OCI-LY1 (cell line): ENCODE measurements at regions not wholly inside any gene's neighbourhood (a gene's known extent, or its start where the extent isn't known, plus 50 kb on each side); places are given as distances from the start of the nearest gene placed in this dataset.

Source experiments
- H2AFZ ChIP-seq: fragments of 200-600 bp; sonication (generic), shearing (Covaris generic); 2 replicates; pipeline ENCODE4 v1.6.0; 2014; ENCODE audit warnings: antibody characterized with exemption, mild to moderate bottlenecking, low read length
- H3F3A ChIP-seq: fragments of 200-600 bp; sonication (generic), shearing (Covaris generic); 2 replicates; pipeline ENCODE4 v1.6.0; 2014; ENCODE audit warnings: mild to moderate bottlenecking, antibody characterized with exemption, low read length, moderate library complexity; ENCODE audit not compliant: insufficient read depth
- H3K27ac ChIP-seq: fragments of 200-600 bp; sonication (generic); 2 replicates; pipeline ENCODE4 v1.5.1; 2014; ENCODE audit warnings: low read length, mixed run types, mild to moderate bottlenecking, low read depth; ENCODE audit not compliant: poor library complexity, severe bottlenecking
- H3K27me3 ChIP-seq: fragments of 200-600 bp; sonication (generic); 2 replicates; pipeline ENCODE4 v1.6.0; 2014; ENCODE audit warnings: antibody characterized with exemption, mild to moderate bottlenecking, low read length, moderate library complexity; ENCODE audit not compliant: insufficient read depth
- H3K36me3 ChIP-seq: fragments of 200-600 bp; sonication (generic); 2 replicates; pipeline ENCODE4 v1.6.1; 2014; ENCODE audit warnings: mild to moderate bottlenecking, antibody characterized with exemption, low read length, moderate library complexity, mixed read lengths; ENCODE audit not compliant: insufficient read depth
- H3K4me1 ChIP-seq: fragments of 200-600 bp; sonication (generic); 2 replicates; pipeline ENCODE4 v1.5.1; 2014; ENCODE audit warnings: mild to moderate bottlenecking, low read length, moderate library complexity; ENCODE audit not compliant: insufficient read depth, severe bottlenecking
- H3K4me2 ChIP-seq: fragments of 200-600 bp; sonication (generic), shearing (Covaris generic); 2 replicates; pipeline ENCODE4 v1.6.1; 2014; ENCODE audit warnings: low read length
- H3K4me3 ChIP-seq: fragments of 200-600 bp; sonication (generic); 2 replicates; pipeline ENCODE4 v1.5.1; 2014; ENCODE audit warnings: low read length, low read depth, mild to moderate bottlenecking, mixed read lengths; ENCODE audit not compliant: poor library complexity, severe bottlenecking
- H3K79me2 ChIP-seq: fragments of 200-600 bp; shearing (Covaris generic); 2 replicates; pipeline ENCODE4 v1.6.1; 2016; ENCODE audit warnings: mixed run types, low read length, mixed read lengths; ENCODE audit not compliant: insufficient read depth
- H3K9ac ChIP-seq: fragments of 200-600 bp; sonication (generic), shearing (Covaris generic); 2 replicates; pipeline ENCODE4 v1.6.1; 2014; ENCODE audit warnings: mild to moderate bottlenecking, low read length, mixed read lengths
- H3K9me2 ChIP-seq: fragments of 200-600 bp; sonication (generic), shearing (Covaris generic); 2 replicates; pipeline ENCODE4 v1.6.1; 2014; ENCODE audit warnings: low read depth, mild to moderate bottlenecking, low read length, mixed read lengths
- H3K9me3 ChIP-seq: fragments of 200-600 bp; shearing (Covaris generic); 2 replicates; pipeline ENCODE4 v1.6.1; 2014; ENCODE audit warnings: low read length, mixed read lengths
- H4K20me1 ChIP-seq: fragments of 200-600 bp; sonication (generic), shearing (Covaris generic); 2 replicates; pipeline ENCODE4 v1.6.0; 2016; ENCODE audit warnings: mild to moderate bottlenecking, low read length; ENCODE audit not compliant: insufficient read depth
- EZH2 ChIP-seq: fragments of 200-600 bp; sonication (generic), shearing (Covaris generic); IDR thresholded peaks from 2 replicates; pipeline ENCODE4 v1.8.0; 2017; ENCODE audit warnings: borderline replicate concordance, mixed run types, mild to moderate bottlenecking, antibody characterized with exemption, low read length, moderate library complexity, mixed read lengths
- TF ChIP-seq, protein P1 (sequence below): fragments of 200-600 bp; sonication (generic), shearing (Covaris generic); IDR thresholded peaks from 2 replicates; pipeline ENCODE4 v1.5.1; 2017; ENCODE audit warnings: mild to moderate bottlenecking, antibody characterized with exemption, low read length, moderate library complexity, mixed read lengths

GRCh38 chr5:129172580-129172979, 78.0 kb downstream of the ISOC1 start:
- Histone ChIP-seq H2AFZ (no peak overlapping the region), H3K36me3 (no peaks in the 10 kb centered on the region), H3F3A (no peaks in the 10 kb centered on the region), H3K4me1 (no peaks in the 10 kb centered on the region), H3K27me3 (no peaks in the 10 kb centered on the region), H3K4me2 (no peak overlapping the region), H3K4me3 (no peak overlapping the region), H3K9me2 (no peaks in the 10 kb centered on the region), H3K27ac (no peak overlapping the region), H3K79me2 (no peaks in the 10 kb centered on the region), H3K9me3 (no peaks in the 10 kb centered on the region), H3K9ac (no peak overlapping the region), H4K20me1 (no peaks in the 10 kb centered on the region)
- TF ChIP-seq, protein P1, sequence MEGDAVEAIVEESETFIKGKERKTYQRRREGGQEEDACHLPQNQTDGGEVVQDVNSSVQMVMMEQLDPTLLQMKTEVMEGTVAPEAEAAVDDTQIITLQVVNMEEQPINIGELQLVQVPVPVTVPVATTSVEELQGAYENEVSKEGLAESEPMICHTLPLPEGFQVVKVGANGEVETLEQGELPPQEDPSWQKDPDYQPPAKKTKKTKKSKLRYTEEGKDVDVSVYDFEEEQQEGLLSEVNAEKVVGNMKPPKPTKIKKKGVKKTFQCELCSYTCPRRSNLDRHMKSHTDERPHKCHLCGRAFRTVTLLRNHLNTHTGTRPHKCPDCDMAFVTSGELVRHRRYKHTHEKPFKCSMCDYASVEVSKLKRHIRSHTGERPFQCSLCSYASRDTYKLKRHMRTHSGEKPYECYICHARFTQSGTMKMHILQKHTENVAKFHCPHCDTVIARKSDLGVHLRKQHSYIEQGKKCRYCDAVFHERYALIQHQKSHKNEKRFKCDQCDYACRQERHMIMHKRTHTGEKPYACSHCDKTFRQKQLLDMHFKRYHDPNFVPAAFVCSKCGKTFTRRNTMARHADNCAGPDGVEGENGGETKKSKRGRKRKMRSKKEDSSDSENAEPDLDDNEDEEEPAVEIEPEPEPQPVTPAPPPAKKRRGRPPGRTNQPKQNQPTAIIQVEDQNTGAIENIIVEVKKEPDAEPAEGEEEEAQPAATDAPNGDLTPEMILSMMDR: peak; percentile 7; the same call in 1 of the 2 replicates
- TF ChIP-seq EZH2: no peak

GRCh38 chr5:129173771-129174170, 79.2 kb downstream of the ISOC1 start:
- no peak overlapping the region for H3K27ac ChIP-seq
- no peak overlapping the region for H3K9ac ChIP-seq
- H3K9me3 ChIP-seq: no peaks in the 10 kb centered on the region
- H3F3A ChIP-seq: no peaks in the 10 kb centered on the region
- H3K27me3 ChIP-seq: no peaks in the 10 kb centered on the region
- H3K4me1 ChIP-seq: no peaks in the 10 kb centered on the region
- no peaks in the 10 kb centered on the region for H3K36me3 ChIP-seq
- H2AFZ ChIP-seq: no peak overlapping the region
- H3K9me2 ChIP-seq: no peaks in the 10 kb centered on the region
- no peak overlapping the region for H3K4me2 ChIP-seq
- no peaks in the 10 kb centered on the region for H3K79me2 ChIP-seq
- TF ChIP-seq, protein P1: no peak
- no peak for TF ChIP-seq EZH2
- no peak overlapping the region for H3K4me3 ChIP-seq
- no peaks in the 10 kb centered on the region for H4K20me1 ChIP-seq

DNA sequence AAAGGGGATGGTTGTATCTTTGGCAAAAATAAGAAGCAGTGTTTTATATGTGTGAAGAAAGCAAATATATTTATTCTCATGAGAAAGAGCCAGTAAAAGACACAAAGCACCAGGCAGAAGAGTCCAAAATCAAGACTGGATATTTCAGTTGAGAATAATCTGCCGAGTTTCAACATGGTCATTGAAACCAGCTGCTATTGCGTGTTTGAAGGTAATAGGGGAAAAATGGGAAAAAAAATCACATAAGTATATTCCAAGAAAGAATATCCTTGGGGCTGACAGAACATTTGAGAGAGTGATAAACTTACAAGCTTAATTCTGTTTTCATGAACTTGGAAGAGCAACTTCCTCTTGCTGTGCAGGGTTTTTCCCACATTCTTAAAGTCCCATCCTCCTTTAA, 79.9 kb downstream of the ISOC1 start:
- H3K4me3 ChIP-seq: no peak overlapping the region
- H2AFZ ChIP-seq: no peak overlapping the region
- no peak overlapping the region for H3K9ac ChIP-seq
- no peaks in the 10 kb centered on the region for H3F3A ChIP-seq
- TF ChIP-seq EZH2: no peak
- TF ChIP-seq, protein P1: no peak
- H3K4me2 ChIP-seq: no peak overlapping the region
- no peaks in the 10 kb centered on the region for H3K27me3 ChIP-seq
- no peaks in the 10 kb centered on the region for H3K36me3 ChIP-seq
- no peaks in the 10 kb centered on the region for H3K4me1 ChIP-seq
- no peak overlapping the region for H3K27ac ChIP-seq
- H3K79me2 ChIP-seq: no peaks in the 10 kb centered on the region
- no peaks in the 10 kb centered on the region for H4K20me1 ChIP-seq
- H3K9me3 ChIP-seq: no peaks in the 10 kb centered on the region
- H3K9me2 ChIP-seq: no peaks in the 10 kb centered on the region
